CD1c-positive myeloid dendritic cell (primary cell): ENCODE measurements at regions not wholly inside any gene's neighbourhood (a gene's known extent, or its start where the extent isn't known, plus 50 kb on each side); places are given as distances from the start of the nearest gene placed in this dataset.
"Not testable (repeated sequence)": the region's sequence is repeated elsewhere in the genome, so short reads cannot be mapped to it uniquely, and the experiment has no call there.

Experiments used
- DNase-seq: peaks from one replicate; pipeline ENCODE4 v3.0.0-alpha.2; 2016; ENCODE audit errors: extremely low spot score

GRCh38 chr15:79157631-79158592 lies 67.3 kb upstream of the RASGRF1 start:
- no peak for DNase-seq

GRCh38 chr15:79156704-79157375 lies 66.3 kb upstream of the RASGRF1 start:
- no peak for DNase-seq

- DNase-seq = no peak
Measured at GRCh38 chr15:79154483-79155135, 64.0 kb upstream of the RASGRF1 start.

GRCh38 chr15:79144290-79144689 lies 53.7 kb upstream of the RASGRF1 start:
- DNase-seq = not testable (repeated sequence)

- no peak for DNase-seq
Measured at GRCh38 chr15:79140846-79141570, 50.4 kb upstream of the RASGRF1 start.
